HepG2 (cell line): ENCODE measurements at regions not wholly inside any gene's neighbourhood (a gene's known extent, or its start where the extent isn't known, plus 50 kb on each side); places are given as distances from the start of the nearest gene placed in this dataset.

Experiments used
- CHCHD3 ChIP-seq: sonication (generic); formaldehyde crosslinking; IDR thresholded peaks from 2 replicates; pipeline ENCODE4 v1.8.0; 2022; ENCODE audit warnings: mild to moderate bottlenecking, missing genetic modification reagents, moderate library complexity
- EP300 ChIP-seq, 3 experiments: sonication (generic) in 1 of 3; formaldehyde crosslinking in 1 of 3; IDR thresholded peaks; 2 replicates each; pipeline versions ENCODE4 v1.5.1 to v1.6.1; 2011 to 2020; ENCODE audit warnings: low read depth in 2 of 3, low read length in 2 of 3, borderline replicate concordance in 1 of 3, improper control_type of control experiment in 1 of 3, mild to moderate bottlenecking in 1 of 3, missing genetic modification reagents in 1 of 3, moderate library complexity in 1 of 3
- FOSL2 ChIP-seq: sonication (generic); formaldehyde crosslinking; IDR thresholded peaks from 2 replicates; pipeline ENCODE4 v1.4.0; 2020; ENCODE audit warnings: missing genetic modification reagents
- GTF2F1 ChIP-seq: fragments of 150-350 bp; IDR thresholded peaks from 2 replicates; pipeline ENCODE4 v1.6.1; 2014; ENCODE audit warnings: low read length
- HDAC2 ChIP-seq: sonication (generic); formaldehyde crosslinking; IDR thresholded peaks from 2 replicates; pipeline ENCODE4 v1.4.0; 2020; ENCODE audit warnings: missing genetic modification reagents
- MXD4 ChIP-seq: IDR thresholded peaks from 2 replicates; pipeline ENCODE4 v1.6.1; 2016; ENCODE audit warnings: mild to moderate bottlenecking, missing biosample characterization, missing genetic modification reagents
- NCOA1 ChIP-seq: sonication (generic); formaldehyde crosslinking; IDR thresholded peaks from 2 replicates; pipeline ENCODE4 v1.9.0; 2021; ENCODE audit warnings: missing genetic modification reagents
- POLR2A ChIP-seq, 2 experiments: IDR thresholded peaks; 2 replicates each; pipeline ENCODE4 v1.6.1; 2011; ENCODE audit warnings: low read depth in 2 of 2, low read length in 2 of 2, mild to moderate bottlenecking in 1 of 2, moderate library complexity in 1 of 2; ENCODE audit not compliant: insufficient read depth in 1 of 2
- ZNF619 ChIP-seq: sonication (generic); formaldehyde crosslinking; IDR thresholded peaks from 2 replicates; pipeline ENCODE4 v1.4.0; 2020; ENCODE audit warnings: mild to moderate bottlenecking, missing genetic modification reagents
- ZNF660 ChIP-seq: sonication (generic); formaldehyde crosslinking; IDR thresholded peaks from 2 replicates; pipeline ENCODE4 v1.5.1; 2020; ENCODE audit warnings: mild to moderate bottlenecking, low read depth, missing genetic modification reagents, borderline replicate concordance
- TF ChIP-seq, protein P1 (sequence below): sonication (generic); formaldehyde crosslinking; IDR thresholded peaks from 2 replicates; pipeline ENCODE4 v1.5.0; 2020; ENCODE audit warnings: mild to moderate bottlenecking, missing genetic modification reagents, moderate library complexity
- TF ChIP-seq, protein P2 (sequence below): sonication (generic); formaldehyde crosslinking; IDR thresholded peaks from 2 replicates; pipeline ENCODE4 v1.5.1; 2020; ENCODE audit warnings: missing genetic modification reagents, mild to moderate bottlenecking, borderline replicate concordance
- TF ChIP-seq, protein P3 (sequence below): sonication (generic); formaldehyde crosslinking; IDR thresholded peaks from 2 replicates; pipeline ENCODE4 v1.4.0; 2020; ENCODE audit warnings: missing genetic modification reagents, borderline replicate concordance

DNA sequence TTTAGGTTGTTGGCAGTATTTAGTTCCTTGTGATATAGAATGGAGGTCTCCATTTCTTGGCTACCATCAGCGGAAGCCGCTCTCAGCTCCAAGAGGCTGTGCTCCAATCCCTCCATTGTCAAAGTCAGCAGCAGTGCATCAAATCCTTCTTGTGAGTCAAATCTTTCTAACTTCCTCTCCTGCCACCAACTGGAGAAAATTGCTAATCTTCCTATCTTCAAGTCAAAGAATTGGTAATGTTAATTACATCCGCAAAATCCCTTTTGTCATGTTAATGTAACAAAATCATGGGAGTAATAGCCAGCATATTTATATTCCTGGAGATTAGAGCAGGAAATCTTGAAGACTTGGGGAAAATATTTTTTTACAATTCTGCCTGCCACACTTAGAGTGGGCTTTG, 436.4 kb upstream of the DYNLRB2 start:
- TF ChIP-seq, protein P1, sequence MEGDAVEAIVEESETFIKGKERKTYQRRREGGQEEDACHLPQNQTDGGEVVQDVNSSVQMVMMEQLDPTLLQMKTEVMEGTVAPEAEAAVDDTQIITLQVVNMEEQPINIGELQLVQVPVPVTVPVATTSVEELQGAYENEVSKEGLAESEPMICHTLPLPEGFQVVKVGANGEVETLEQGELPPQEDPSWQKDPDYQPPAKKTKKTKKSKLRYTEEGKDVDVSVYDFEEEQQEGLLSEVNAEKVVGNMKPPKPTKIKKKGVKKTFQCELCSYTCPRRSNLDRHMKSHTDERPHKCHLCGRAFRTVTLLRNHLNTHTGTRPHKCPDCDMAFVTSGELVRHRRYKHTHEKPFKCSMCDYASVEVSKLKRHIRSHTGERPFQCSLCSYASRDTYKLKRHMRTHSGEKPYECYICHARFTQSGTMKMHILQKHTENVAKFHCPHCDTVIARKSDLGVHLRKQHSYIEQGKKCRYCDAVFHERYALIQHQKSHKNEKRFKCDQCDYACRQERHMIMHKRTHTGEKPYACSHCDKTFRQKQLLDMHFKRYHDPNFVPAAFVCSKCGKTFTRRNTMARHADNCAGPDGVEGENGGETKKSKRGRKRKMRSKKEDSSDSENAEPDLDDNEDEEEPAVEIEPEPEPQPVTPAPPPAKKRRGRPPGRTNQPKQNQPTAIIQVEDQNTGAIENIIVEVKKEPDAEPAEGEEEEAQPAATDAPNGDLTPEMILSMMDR (CRISPR knock-in tag) = no peak
- TF ChIP-seq, protein P2, sequence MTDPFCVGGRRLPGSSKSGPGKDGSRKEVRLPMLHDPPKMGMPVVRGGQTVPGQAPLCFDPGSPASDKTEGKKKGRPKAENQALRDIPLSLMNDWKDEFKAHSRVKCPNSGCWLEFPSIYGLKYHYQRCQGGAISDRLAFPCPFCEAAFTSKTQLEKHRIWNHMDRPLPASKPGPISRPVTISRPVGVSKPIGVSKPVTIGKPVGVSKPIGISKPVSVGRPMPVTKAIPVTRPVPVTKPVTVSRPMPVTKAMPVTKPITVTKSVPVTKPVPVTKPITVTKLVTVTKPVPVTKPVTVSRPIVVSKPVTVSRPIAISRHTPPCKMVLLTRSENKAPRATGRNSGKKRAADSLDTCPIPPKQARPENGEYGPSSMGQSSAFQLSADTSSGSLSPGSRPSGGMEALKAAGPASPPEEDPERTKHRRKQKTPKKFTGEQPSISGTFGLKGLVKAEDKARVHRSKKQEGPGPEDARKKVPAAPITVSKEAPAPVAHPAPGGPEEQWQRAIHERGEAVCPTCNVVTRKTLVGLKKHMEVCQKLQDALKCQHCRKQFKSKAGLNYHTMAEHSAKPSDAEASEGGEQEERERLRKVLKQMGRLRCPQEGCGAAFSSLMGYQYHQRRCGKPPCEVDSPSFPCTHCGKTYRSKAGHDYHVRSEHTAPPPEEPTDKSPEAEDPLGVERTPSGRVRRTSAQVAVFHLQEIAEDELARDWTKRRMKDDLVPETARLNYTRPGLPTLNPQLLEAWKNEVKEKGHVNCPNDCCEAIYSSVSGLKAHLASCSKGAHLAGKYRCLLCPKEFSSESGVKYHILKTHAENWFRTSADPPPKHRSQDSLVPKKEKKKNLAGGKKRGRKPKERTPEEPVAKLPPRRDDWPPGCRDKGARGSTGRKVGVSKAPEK (CRISPR knock-in tag) = no peak
- no peak for TF ChIP-seq GTF2F1
- no peak for TF ChIP-seq EP300 (IDR thresholded peaks at IDR 0.05; ENCODE audit: low read depth in 2 of 2, low read length in 2 of 2)
- no peak for TF ChIP-seq EP300 (CRISPR knock-in tag; IDR thresholded peaks at IDR 0.05; ENCODE audit: borderline replicate concordance)
- TF ChIP-seq MXD4 (CRISPR knock-in tag) = no peak
- TF ChIP-seq POLR2A (IDR thresholded peaks at IDR 0.05; ENCODE audit: insufficient read depth in 1 of 2, low read depth in 2 of 2, low read length in 2 of 2) = no peak
- TF ChIP-seq ZNF660 (CRISPR knock-in tag) = no peak
- TF ChIP-seq CHCHD3 (CRISPR knock-in tag) = no peak
- TF ChIP-seq FOSL2 (CRISPR knock-in tag) = no peak
- TF ChIP-seq, protein P3, sequence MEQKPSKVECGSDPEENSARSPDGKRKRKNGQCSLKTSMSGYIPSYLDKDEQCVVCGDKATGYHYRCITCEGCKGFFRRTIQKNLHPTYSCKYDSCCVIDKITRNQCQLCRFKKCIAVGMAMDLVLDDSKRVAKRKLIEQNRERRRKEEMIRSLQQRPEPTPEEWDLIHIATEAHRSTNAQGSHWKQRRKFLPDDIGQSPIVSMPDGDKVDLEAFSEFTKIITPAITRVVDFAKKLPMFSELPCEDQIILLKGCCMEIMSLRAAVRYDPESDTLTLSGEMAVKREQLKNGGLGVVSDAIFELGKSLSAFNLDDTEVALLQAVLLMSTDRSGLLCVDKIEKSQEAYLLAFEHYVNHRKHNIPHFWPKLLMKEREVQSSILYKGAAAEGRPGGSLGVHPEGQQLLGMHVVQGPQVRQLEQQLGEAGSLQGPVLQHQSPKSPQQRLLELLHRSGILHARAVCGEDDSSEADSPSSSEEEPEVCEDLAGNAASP (CRISPR knock-in tag) = no peak
- no peak for TF ChIP-seq HDAC2 (CRISPR knock-in tag)
- no peak for TF ChIP-seq NCOA1
- no peak for TF ChIP-seq ZNF619 (CRISPR knock-in tag)
